ENCODE measurements at regions not wholly inside any gene's neighbourhood (a gene's known extent, or its start where the extent isn't known, plus 50 kb on each side); places are given as distances from the start of the nearest gene placed in this dataset.

- DNase-seq (ENCODE audit: extremely low read depth, low read depth) = no peak
- TF ChIP-seq CTCF (IDR thresholded peaks at IDR 0.05; ENCODE audit: low read depth, low read length) = no peak
These were observed 119.7 kb downstream of the PSMG1 start for GRCh38 chr21:39063517-39063916.

GRCh38 chr21:39062196-39062595, 121.1 kb downstream of the PSMG1 start:
- no peak for DNase-seq (ENCODE audit: extremely low read depth, low read depth)
- no peak for TF ChIP-seq CTCF (IDR thresholded peaks at IDR 0.05; ENCODE audit: low read depth, low read length)

GRCh38 chr21:39061766-39062165, 121.5 kb downstream of the PSMG1 start:
- TF ChIP-seq CTCF (IDR thresholded peaks at IDR 0.05; ENCODE audit: low read depth, low read length) = no peak
- no peak for DNase-seq (ENCODE audit: extremely low read depth, low read depth)

- DNase-seq (ENCODE audit: extremely low read depth, low read depth) = no peak
- TF ChIP-seq CTCF (IDR thresholded peaks at IDR 0.05; ENCODE audit: low read depth, low read length) = no peak
These were observed 122.7 kb downstream of the PSMG1 start for GRCh38 chr21:39060485-39061083.

GRCh38 chr21:39057121-39057520, 126.1 kb downstream of the PSMG1 start:
- TF ChIP-seq CTCF (IDR thresholded peaks at IDR 0.05; ENCODE audit: low read depth, low read length) = no peak
- DNase-seq (ENCODE audit: extremely low read depth, low read depth) = no peak

DNA sequence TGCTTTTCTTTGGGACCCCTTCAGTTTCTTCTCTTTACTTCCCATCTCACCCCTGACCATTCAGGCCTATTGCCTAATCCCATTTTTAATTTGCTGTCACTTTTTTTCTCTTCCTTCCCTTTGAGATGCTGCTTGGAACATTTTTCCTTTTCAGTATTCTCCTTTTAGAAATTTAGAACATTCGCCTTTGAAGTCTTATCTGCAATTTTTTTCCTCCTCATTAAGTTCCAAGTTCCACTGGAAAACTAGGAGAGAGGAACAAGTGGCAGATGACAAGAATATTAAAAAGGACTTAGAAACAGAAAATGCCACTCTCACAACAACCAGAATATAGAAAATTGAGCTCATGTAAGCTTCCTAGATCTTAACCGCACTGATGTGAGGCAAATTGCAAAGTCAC, 126.6 kb downstream of the PSMG1 start:
- no peak for DNase-seq (ENCODE audit: extremely low read depth, low read depth)

More for the DNA sequence above, 126.6 kb downstream of the PSMG1 start:
- no peak for TF ChIP-seq CTCF (IDR thresholded peaks at IDR 0.05; ENCODE audit: low read depth, low read length)

Data from AG09319 (cell line).